Erythroblast (primary cell): ENCODE measurements at regions not wholly inside any gene's neighbourhood (a gene's known extent, or its start where the extent isn't known, plus 50 kb on each side); places are given as distances from the start of the nearest gene placed in this dataset.

ENCODE experiments used
- GATA1 ChIP-seq: IDR thresholded peaks from 2 replicates; pipeline ENCODE4 v1.6.1; 2011; ENCODE audit warnings: low read depth, mild to moderate bottlenecking, control low read depth, low read length, moderate library complexity
- POLR2A ChIP-seq: IDR thresholded peaks from 2 replicates; pipeline ENCODE4 v1.6.1; 2011; ENCODE audit warnings: mild to moderate bottlenecking, low read length

DNA sequence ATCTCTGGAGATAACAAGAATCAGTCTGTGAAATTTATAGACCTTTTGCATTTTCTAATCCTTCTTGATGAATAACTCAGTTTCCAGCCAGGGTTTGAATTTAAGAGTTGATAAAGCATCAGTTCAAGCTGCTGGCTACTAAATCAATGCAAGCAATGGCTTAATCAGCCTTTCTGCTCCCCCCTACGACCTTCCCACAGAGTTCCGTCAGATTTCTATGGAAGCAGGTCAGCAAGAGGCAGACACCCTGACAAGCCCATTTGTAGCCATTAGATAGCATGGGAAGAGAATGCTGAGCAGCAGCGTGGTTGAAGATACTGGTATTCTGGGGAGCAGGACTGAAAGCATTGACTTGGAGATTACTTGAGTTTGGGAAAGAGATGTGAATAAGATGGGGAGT lies 868.1 kb downstream of the KCNJ2 start:
- TF ChIP-seq POLR2A (no peak), GATA1 (no peak)
